ENCODE measurements at regions not wholly inside any gene's neighbourhood (a gene's known extent, or its start where the extent isn't known, plus 50 kb on each side); places are given as distances from the start of the nearest gene placed in this dataset.

- no peak for DNase-seq
These were observed 93.4 kb upstream of the CCL2 start for GRCh38 chr17:34161690-34162089.

DNA sequence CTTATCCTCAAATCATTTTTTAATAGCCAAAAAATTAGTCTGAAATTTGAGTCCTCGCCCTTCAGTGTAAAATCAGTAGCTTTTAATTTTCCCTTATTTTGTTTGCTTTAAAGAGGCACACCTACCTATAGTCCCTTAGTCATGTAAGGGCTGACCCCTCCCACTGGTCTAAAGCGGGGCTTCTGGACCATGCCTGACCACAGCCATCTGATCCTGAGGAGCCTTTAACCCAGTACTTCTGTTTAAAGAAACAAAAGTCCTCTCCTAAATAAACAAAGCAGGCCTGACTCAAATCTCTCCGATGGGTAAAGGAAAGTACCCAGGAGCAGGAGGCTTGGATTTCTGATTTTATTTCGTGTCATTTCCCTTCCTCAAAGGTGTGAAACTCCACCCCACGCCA, 92.0 kb upstream of the CCL2 start:
- DNase-seq = no peak

DNA sequence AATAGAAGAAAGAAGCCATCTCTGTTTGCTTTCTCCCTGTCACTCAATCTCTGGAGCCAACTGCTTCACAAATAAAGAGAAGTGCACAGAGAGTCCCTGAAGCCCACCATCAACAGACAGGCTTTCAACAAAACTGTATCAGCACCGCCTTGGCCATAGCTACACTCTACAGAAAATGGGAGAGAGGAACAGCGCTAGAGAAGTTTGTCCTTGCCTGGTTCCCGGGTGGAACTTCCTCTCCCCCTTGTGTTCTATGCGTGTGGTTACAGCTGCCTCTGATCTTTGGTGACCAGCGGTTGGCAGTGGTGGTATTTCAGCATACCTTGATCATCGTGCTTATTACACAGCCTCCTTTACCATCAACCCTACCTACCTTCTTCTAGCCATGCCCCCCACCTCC, 91.4 kb upstream of the CCL2 start:
- no peak for DNase-seq

DNA sequence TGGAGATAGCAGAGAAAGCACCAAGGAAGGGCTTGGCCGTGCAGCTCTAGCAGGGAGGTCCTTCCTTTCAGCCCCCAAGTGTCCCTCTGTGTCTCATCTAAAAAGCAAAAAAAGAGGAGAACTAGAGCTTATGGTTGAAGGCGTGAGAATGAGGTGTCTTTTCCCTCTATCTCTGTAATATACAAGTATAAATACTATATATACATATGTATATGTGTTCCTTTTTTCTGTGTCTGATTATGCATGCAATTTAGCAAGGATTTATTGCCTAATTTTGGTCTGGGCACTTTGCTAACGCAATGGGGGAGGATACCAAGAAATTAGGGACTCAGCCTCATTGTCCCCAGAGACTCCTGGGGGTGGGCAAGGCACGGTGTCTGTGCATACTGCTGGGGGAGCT, 90.2 kb upstream of the CCL2 start:
- DNase-seq = no peak

- no peak for DNase-seq
These were observed 88.7 kb upstream of the CCL2 start for GRCh38 chr17:34166352-34166751.

DNA sequence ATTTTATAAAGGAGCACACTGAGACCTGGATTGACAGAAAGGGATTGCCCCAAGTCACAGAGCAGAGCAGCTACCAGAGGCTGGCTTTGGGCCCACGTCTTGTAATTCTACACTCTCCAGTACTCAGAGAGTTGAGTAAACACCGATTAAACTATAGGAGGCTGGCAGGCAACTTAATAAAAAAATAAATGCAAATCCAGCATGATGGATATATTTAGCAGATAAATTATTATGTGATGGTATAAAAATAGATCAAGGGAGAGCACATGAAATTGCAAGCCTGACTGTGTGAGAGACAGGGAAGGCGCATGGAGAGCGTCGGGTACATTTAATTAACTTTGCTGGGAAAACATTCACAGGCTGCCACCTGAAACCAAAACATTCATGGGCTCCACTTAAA, 87.7 kb upstream of the CCL2 start:
- no peak for DNase-seq

- no peak for DNase-seq
These were observed 86.1 kb upstream of the CCL2 start for GRCh38 chr17:34168989-34169388.

GRCh38 chr17:34169496-34169895, 85.6 kb upstream of the CCL2 start:
- DNase-seq = no peak

GRCh38 chr17:34171245-34171818, 83.8 kb upstream of the CCL2 start:
- peak in 4 of 6 experiments; percentile 10 to 41 (median 30) for DNase-seq

DNA sequence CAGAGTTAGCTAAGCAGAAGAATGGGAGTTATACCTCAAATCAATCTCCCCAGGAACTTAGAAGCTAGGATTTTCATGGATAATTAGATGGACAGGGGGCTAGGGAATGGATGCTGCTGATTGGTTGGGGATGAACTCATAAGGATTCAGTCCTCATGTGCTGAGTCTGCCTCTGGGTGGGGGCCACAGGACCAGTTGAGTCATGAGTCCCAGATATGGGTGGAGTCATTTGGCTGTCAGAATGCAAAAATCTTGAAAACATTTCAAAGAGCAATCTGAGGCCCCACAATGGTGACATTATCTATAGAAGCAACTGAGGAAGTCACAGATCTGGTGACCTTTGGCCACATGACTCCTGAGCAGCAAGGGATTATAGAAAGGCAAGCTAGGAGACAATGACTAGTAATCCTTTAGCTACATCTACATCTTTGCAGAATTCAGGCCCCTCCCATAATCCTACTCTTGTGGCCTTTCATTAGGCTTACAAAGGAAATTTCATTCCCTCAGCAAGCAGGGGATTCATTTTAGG, 82.6 kb upstream of the CCL2 start:
- DNase-seq = no peak

GRCh38 chr17:34173241-34173640, 81.8 kb upstream of the CCL2 start:
- no peak for DNase-seq

- DNase-seq = no peak
These were observed 80.6 kb upstream of the CCL2 start for GRCh38 chr17:34174496-34174895.

DNA sequence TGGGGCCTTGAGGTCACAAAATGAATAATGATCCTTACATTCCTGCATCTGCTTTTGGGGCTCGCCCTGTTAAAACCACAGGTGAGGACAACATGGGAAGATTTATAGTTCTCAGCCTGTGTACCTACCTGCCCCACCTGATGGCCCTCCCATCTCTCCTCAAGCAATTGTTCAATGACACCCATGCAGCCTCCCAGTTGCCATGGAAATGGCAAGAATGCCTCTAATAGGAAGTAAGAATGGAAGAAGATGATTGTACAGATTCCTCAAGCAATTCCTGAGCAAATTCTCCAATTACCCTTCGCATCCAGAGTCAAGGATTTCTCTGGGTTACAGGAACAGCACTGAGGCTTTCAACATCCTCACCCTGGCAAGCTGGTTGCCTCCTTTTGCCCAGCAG, 78.6 kb upstream of the CCL2 start:
- no peak for DNase-seq

DNA sequence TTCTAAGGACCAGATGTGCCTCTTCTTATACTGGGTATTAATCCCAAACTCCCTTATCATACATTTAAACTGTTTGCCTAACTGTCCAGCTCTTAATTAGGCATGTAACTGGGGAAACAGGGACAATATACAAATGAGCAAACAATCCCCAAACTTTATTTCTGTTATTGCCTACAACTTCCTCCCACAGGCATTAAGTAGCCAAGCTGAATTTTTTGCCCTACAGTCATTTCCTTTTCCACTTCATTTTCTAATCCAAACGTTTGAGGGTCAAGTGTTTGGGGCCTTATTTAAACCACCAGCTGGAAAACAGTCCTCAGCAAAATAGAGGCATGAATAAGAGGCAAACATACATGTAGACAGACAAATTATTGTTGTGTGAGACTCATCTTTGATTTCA, 77.4 kb upstream of the CCL2 start:
- DNase-seq = no peak

DNA sequence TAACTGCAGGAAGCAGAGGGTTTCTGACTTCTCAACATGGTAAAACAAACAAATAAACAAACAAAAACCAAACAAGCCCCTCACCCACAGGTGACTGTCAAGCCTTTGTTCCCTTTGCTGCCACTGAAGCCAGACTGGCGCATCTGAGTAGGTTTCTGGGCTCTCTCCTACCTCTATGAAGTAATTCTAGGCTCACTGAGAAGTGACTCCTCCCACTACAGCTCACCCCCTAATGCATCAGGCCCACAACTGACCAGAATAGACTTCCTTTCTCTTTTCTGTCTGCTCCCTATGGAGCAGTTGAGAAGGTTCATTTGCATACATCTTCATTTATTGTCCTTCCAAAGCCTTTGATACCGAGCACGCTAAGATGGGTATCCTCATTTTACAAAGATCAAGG, 77.0 kb upstream of the CCL2 start:
- no peak for DNase-seq

DNA sequence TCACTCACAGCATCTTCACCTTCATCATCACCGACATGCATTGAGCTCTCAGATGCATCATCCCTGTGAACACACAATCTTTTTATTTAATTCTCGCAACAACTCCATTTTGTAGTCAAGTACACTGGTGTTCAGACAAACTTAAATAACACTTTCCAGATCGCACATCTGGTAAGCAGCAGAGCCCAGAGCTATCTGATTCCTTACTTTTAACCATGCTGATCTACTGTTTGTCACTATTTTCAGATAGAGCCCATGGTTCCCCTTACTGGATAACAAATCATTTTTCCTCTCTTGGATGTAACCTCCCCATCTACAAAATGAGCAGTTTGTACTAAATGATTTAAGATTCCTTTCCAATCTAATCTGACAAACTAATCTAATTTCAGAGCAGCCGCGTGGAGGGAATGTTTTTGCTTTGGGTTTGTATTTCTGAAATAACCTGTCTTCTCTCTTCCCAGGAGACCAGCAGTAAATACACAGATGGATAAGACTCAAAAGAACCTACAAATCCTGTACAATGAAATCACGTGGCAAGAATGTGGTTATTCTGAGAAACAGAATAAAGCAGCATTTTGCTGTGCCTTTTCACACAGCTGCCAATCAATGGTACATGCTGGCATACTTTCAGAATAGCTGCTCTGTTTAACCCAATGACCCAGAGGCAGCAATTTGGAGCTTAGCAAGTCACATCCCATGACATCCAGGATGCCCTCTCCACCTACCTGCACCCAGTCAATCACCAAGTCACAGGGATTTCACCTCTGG, 72.9 kb upstream of the CCL2 start:
- no peak for DNase-seq

DNA sequence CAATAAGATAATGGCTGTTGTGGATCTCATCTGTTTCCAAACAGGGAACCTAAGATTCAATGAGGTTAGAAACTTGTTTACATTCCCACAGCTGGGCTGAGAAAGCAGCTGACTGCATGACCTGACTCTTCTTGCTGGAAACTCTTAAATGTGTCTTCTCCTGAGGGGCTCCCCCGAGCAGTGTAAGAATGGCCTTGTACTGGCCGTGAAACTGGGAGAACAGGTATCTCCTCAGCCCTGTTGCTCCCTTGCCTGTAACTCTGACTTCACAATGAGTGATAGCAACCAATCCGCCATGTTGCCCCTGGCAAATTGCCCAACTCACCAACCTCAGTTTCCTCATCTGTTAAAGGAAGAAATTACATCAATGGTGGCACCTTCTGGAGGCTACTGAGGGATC, 59.1 kb upstream of the CCL2 start:
- no peak for DNase-seq

DNA sequence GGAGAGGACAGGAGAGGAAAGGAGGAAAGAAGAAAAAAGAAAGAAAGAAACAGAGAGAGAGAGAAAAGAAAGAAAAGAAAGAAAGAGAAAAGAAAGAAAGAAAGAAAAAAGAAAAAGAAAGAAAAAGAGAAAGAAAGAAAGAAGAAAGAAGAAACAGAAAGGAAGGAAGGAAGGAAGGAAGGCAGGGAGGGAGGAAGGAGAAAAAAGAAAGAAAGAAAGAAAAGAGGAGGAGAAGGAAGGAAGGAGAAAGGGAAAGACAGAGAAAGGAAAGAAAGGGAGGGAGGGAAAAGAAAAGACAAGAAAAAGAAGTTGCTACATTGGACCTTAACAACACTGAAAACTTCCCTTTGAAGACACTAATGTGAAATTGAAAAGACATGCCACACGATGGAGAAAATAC, 56.6 kb upstream of the CCL2 start:
- DNase-seq = no peak

GRCh38 chr17:34199454-34199853, 55.6 kb upstream of the CCL2 start:
- no peak for DNase-seq

- DNase-seq = peak; percentile 16 to 75 (median 50)
These were observed 55.1 kb upstream of the CCL2 start for GRCh38 chr17:34199932-34200534.

- no peak for DNase-seq
These were observed 53.9 kb upstream of the CCL2 start for GRCh38 chr17:34201225-34201624.

DNA sequence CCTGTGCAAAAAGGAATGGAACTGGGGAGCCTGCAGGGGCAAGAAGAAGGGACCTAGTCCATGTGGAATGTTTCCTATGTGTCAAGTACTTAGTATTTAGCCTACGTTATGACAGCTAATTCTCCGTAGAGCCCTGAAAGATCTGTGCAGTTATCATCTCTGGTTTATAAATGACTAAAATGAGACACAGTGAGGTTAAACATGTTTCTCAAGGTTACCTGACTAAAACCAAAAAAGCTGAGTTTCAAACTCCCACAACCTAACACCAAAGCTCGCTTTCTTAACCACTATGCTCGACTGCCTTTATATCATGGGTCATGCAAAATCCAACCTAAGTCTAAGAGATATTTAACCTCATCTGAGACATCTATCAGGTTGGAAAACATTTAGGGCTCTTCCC, 53.3 kb upstream of the CCL2 start:
- no peak for DNase-seq

GRCh38 chr17:34203018-34203638, 52.0 kb upstream of the CCL2 start:
- DNase-seq = no peak

- no peak for DNase-seq
These were observed 50.7 kb upstream of the CCL2 start for GRCh38 chr17:34204402-34204801.

All from stimulated activated naive CD4-positive, alpha-beta T cell (primary cell).